T-helper 2 cell treated with Interferon-gamma antibody and Interleukin-4, amounts not matched to agents 5 μg/mL and 100 μg/mL, for 36 hours (primary cell): ENCODE measurements at regions not wholly inside any gene's neighbourhood (a gene's known extent, or its start where the extent isn't known, plus 50 kb on each side); places are given as distances from the start of the nearest gene placed in this dataset.

Experiments used
- DNase-seq: peaks from one replicate; pipeline ENCODE4 v3.0.0; 2021; ENCODE audit warnings: low spot score
- H3K27ac Mint-ChIP-seq: one replicate; pipeline ENCODE4 v1.8.0; 2021; ENCODE audit warnings: mild to moderate bottlenecking, mixed read lengths
- H3K27me3 Mint-ChIP-seq: one replicate; pipeline ENCODE4 v1.8.0; 2021; ENCODE audit warnings: low read depth, mixed read lengths
- H3K36me3 Mint-ChIP-seq: one replicate; pipeline ENCODE4 v1.8.0; 2021; ENCODE audit warnings: low read depth, mixed read lengths
- H3K4me1 Mint-ChIP-seq: one replicate; pipeline ENCODE4 v1.8.0; 2021; ENCODE audit warnings: low read depth, mixed read lengths
- H3K4me3 Mint-ChIP-seq: one replicate; pipeline ENCODE4 v1.8.0; 2022; ENCODE audit warnings: mild to moderate bottlenecking, moderate library complexity, mixed read lengths
- H3K9me3 Mint-ChIP-seq: one replicate; pipeline ENCODE4 v1.8.0; 2021; ENCODE audit warnings: mixed read lengths

GRCh38 chr20:17158701-17159100 lies 68.1 kb upstream of the PCSK2 start:
- H3K27ac Mint-ChIP-seq, result no peak overlapping the region
- DNase-seq, result no peak

GRCh38 chr20:17161673-17162481 lies 65.0 kb upstream of the PCSK2 start:
- no peaks in the 10 kb centered on the region for H3K4me1 Mint-ChIP-seq
- no peak overlapping the region for H3K27ac Mint-ChIP-seq
- no peak overlapping the region for H3K4me3 Mint-ChIP-seq
- H3K27me3 Mint-ChIP-seq, result no peaks in the 10 kb centered on the region
- DNase-seq, result no peak
- H3K9me3 Mint-ChIP-seq, result peaks cover 3% of the 10 kb centered on the region
- H3K36me3 Mint-ChIP-seq, result no peaks in the 10 kb centered on the region

More at GRCh38 chr20:17158701-17159100, 68.1 kb upstream of the PCSK2 start:
- Mint-ChIP-seq H3K27me3 (no peaks in the 10 kb centered on the region), H3K9me3 (peaks cover 3% of the 10 kb centered on the region), H3K36me3 (no peaks in the 10 kb centered on the region), H3K4me3 (no peak overlapping the region), H3K4me1 (no peaks in the 10 kb centered on the region)

DNA sequence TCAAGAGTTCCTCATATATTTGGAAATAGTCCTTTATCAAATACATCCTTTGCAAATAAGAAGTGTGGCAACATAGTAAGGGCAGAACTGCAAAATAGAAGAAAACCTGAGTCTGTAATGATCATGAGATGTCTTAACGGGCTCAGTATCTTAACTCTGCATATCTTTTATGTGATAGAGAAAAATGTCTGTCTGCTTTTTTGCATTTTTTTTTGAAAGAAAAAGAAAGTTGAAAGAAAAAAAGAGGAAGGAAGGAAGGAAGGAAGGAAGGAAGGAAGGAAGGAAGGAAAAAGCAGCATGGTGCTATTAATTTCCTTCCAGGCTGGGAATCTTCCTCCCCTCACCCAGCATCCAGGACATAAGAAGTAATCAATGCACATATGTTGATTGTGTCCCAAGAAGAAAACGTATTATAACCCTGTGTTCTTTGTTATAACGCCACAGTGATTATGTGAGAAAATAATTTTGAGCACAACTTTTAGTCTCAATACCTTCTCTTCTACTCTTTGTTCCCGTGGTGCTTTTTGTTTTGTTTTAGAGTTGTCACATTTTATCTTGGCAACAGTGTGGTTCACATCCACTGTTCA lies 58.7 kb upstream of the PCSK2 start:
- Mint-ChIP-seq H3K27me3 (no peaks in the 10 kb centered on the region), H3K4me3 (no peak overlapping the region), H3K36me3 (no peaks in the 10 kb centered on the region), H3K4me1 (no peaks in the 10 kb centered on the region), H3K9me3 (no peaks in the 10 kb centered on the region), H3K27ac (no peak overlapping the region)
- DNase-seq, result no peak

DNA sequence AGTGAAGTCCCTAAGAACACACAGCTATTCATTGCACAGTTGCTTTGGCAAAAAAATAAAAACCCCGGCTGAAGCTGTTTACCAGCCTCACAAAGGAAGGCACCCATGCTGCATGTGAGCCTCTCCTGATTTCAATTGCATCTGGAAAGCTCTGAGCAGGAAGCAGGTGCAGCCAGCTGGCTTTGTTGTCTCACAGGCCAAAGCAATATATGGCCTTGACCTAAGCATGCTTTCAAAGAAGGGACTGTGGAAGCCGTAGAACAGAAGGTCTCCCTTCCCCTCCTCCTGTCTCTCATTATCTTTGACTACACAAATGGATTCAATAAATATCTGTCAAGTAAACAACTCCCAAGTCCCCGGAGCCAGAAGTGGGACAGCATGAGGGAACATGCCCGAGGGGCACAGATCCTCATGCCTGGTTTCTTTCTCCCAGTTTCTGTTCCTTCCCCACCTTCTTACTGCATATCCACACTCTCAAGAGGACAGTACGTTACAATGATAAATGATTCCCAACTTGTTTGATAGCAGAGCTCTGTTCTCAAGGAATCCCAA lies 57.2 kb upstream of the PCSK2 start:
- no peak for DNase-seq
- H3K27me3 Mint-ChIP-seq, result no peaks in the 10 kb centered on the region
- no peaks in the 10 kb centered on the region for H3K4me1 Mint-ChIP-seq
- H3K4me3 Mint-ChIP-seq, result no peak overlapping the region
- H3K36me3 Mint-ChIP-seq, result no peaks in the 10 kb centered on the region
- H3K9me3 Mint-ChIP-seq, result no peaks in the 10 kb centered on the region
- H3K27ac Mint-ChIP-seq, result no peak overlapping the region

GRCh38 chr20:17171746-17172280 lies 55.0 kb upstream of the PCSK2 start:
- H3K4me1 Mint-ChIP-seq, result no peaks in the 10 kb centered on the region
- no peak overlapping the region for H3K27ac Mint-ChIP-seq
- H3K9me3 Mint-ChIP-seq, result no peaks in the 10 kb centered on the region
- H3K4me3 Mint-ChIP-seq, result no peak overlapping the region
- no peaks in the 10 kb centered on the region for H3K27me3 Mint-ChIP-seq
- no peak for DNase-seq
- H3K36me3 Mint-ChIP-seq, result no peaks in the 10 kb centered on the region

GRCh38 chr20:17172836-17173516 lies 53.9 kb upstream of the PCSK2 start:
- no peaks in the 10 kb centered on the region for H3K27me3 Mint-ChIP-seq
- H3K36me3 Mint-ChIP-seq, result no peaks in the 10 kb centered on the region
- H3K27ac Mint-ChIP-seq, result no peak overlapping the region
- no peaks in the 10 kb centered on the region for H3K4me1 Mint-ChIP-seq
- H3K4me3 Mint-ChIP-seq, result no peak overlapping the region
- DNase-seq, result no peak
- peaks cover under 1% of the 10 kb centered on the region for H3K9me3 Mint-ChIP-seq
